GM19463 (cell line): ENCODE measurements at regions not wholly inside any gene's neighbourhood (a gene's known extent, or its start where the extent isn't known, plus 50 kb on each side); places are given as distances from the start of the nearest gene placed in this dataset.
"Not testable (repeated sequence)": the region's sequence is repeated elsewhere in the genome, so short reads cannot be mapped to it uniquely, and the experiment has no call there.

ENCODE experiments used
- ATAC-seq: cut with Tn5 transposase; IDR thresholded peaks from one replicate; pipeline ENCODE4 v1.9.1; 2021; ENCODE audit warnings: mild to moderate bottlenecking, moderate library complexity; ENCODE audit not compliant: unreplicated experiment

GRCh38 chr4:54403700-54404453 is 174.8 kb downstream of the PDGFRA start:
- ATAC-seq, result no peak

- ATAC-seq, result not testable (repeated sequence)
Measured at GRCh38 chr4:54409270-54409817, 180.3 kb downstream of the PDGFRA start.

- ATAC-seq, result no peak
Measured at GRCh38 chr4:54414545-54414944, 185.5 kb downstream of the PDGFRA start.

DNA sequence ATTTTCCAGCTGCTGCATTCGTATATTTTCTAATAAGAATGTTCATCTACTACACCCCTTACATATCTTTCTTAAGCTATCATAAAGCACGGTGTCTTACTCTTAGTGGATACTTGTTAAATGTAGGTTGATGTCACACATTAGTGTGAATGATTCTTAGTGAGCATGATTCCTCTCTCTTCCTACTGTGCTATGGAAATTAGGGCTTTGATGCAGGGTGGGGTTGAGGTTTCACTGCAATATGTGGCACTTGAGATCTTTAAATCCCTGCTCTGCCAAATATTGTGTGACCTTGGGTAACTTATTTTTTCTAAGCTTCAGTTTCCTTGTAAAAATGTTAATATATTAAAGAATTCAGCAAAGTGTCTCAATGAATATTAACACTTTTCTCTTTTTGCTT is 188.4 kb downstream of the PDGFRA start:
- ATAC-seq, result no peak

DNA sequence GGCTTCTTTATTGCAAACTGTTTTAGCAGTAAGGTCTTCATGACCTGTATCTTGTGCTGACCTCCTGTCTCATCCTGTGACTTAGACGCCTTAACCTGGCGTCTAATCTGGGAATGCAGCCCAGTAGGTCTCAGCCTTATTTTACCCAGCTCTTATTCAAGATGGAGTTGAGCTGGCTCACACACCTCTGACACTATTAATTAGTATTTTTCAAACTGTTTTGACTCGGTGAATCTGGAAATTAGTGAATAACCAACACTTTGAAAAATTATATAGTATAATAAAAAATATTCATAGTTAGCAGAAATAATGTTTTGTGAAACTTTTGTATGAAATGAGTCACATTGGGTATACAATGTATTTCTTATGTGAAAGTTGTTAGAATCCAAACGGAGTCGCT is 189.4 kb downstream of the PDGFRA start:
- no peak for ATAC-seq

- ATAC-seq, result no peak
Measured at GRCh38 chr4:54423066-54423465, 194.0 kb downstream of the PDGFRA start.

DNA sequence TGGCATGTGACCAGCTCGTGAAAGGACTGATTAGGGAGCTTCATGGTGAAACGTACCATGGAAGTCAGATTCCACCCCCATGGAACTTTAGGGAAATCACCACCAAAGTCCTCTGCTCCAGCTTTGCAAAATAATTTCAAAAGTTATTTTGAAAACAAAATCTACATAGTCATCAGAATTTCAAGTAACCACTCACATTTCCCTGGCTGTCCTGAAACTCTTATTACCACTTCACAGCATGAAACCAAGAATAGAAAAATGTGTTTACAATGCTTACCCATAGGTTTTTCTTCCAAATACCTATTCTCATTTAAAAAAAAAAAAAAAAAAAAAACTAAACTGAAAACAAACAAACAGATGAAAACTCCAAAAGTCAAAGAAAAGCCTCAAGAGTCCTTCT is 198.7 kb downstream of the PDGFRA start:
- ATAC-seq, result no peak

GRCh38 chr4:54428940-54429339 is 199.8 kb downstream of the PDGFRA start:
- ATAC-seq, result no peak

DNA sequence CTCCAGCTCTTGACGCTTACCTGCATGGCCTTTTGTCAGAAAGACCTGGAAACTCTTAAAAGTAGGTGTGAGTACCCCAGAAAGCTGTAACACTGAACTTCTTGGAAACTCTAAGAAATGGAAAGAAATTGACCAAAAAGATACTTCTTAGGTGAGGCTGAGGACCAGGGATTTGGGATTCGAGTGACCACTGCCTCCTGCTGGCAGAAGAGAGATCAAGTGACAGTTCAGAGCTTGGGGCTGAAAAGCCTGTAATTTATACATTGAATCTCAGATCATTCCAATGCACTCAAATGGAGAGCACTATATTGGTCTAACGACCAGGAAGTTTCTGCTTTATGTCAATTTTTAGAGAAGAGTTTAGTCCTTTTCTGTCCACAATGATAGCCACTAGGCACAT is 204.6 kb downstream of the PDGFRA start:
- ATAC-seq, result no peak

- ATAC-seq, result no peak
Measured at GRCh38 chr4:54439831-54440243, 210.7 kb downstream of the PDGFRA start.

- no peak for ATAC-seq
Measured at GRCh38 chr4:54440394-54441136, 211.5 kb downstream of the PDGFRA start.

DNA sequence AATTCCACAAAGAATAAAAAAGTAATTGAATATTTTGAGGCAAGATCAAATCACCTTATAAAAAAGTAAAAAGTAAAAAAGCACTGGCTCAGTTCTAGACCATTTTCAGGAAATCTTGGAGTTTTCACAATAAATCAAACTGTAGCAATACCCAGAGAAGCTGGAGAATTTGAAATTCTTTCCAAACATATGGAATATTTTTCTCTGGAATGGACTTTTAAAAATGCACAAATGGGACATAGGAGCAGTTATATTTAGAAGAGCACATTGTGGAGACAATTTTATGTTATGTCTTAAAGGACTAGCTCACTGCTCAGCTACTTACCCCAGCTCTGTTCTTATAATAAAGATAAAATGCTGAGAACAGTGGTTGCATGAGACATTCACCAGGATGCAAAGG is 211.9 kb upstream of the KIT start:
- ATAC-seq, result no peak

- ATAC-seq, result no peak
Measured at GRCh38 chr4:54446581-54446980, 211.2 kb upstream of the KIT start.

- ATAC-seq, result no peak
Measured at GRCh38 chr4:54447304-54447703, 210.5 kb upstream of the KIT start.

DNA sequence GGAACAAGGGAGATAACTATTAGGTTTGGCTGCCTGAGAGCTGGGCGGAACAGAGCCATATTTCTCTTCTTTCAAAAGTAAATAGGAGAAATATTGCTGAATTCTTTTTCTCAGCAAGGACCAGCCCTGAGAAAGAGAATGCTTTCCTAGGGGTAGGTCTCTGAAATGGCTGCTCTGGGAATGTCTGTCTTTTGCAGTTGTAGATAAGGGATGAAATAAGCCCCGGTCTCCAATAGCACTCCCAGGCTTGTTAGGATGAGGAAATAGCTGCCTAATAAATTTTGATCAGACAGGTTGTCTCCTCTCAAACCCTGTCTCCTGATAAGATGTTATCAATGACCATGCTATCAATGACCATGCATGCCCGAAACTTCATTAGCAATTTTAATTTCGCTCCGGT is 207.8 kb upstream of the KIT start:
- no peak for ATAC-seq

GRCh38 chr4:54466960-54467359 is 190.8 kb upstream of the KIT start:
- ATAC-seq, result not testable (repeated sequence)

DNA sequence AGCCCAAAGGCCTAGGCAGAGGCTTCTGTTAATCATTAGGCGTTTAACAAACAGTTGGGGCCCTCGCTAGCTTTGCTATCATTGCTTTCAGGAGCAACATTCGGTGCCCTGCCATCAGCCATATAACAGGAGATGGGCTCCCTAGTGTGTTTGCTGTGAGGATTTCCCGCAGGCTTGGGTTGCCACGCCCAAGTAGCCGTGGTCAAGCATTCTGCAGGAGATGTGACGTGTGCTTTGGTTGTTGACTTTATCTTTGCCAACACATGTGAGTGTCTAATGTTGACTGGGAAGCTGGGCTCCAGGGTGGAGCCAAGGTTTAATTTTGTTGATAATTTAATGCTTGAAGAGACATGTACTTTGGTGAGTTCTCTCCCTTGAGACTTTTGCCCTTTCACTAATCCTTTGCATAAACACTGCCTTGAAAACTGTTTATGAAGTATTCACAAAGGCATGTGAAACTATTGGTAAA is 184.6 kb upstream of the KIT start:
- no peak for ATAC-seq

DNA sequence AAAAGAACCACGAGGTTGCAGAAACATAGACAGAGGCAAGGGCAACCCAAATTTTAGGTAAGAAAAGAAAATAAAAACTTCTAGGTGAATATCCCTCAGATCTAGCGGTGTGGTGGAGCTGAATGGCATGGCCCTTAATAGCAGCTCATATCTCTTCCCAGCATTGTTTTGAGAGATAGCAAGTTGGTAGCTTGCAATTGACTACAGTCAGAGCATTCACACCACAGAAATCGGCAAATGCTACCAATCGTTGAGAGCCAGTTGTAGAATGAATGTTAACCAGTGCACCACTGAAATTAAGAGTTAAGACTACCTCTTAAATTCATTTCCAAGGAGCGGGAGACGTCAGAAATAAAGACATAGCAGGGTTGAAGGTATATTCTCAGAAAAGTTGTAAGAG is 184.0 kb upstream of the KIT start:
- ATAC-seq, result no peak

GRCh38 chr4:54475546-54475945 is 182.2 kb upstream of the KIT start:
- no peak for ATAC-seq

DNA sequence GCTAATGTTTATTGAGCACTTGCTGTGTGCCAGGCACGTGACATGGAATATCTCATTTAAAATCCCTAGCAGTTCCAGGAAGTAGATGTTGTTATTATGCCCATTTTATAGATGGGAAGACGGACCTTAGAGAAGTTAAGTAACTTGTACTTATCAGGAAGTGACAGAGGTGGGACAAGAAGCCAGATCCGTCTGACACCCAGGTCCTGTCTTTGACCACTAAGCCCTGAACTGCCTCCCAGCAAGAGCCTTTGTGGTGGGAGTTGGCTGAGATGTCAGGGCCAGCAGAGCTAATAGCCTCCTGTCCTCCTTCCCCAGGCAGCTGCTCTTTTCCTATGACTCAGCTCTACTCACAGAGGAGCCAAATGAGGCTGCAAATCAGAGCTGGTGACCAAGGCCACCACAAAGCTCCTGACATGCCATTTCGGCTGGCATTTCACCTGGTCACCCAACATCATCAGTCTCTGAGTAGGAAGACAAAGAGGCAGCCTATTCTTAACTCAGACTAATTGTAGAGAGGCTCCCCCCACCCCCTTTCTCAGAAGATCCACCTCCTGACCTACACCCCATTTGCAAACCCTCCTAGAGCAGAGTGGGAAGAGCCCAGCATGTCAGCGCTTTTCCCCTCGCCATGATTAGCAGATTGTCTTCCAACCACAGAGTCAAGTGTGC is 175.1 kb upstream of the KIT start:
- no peak for ATAC-seq

DNA sequence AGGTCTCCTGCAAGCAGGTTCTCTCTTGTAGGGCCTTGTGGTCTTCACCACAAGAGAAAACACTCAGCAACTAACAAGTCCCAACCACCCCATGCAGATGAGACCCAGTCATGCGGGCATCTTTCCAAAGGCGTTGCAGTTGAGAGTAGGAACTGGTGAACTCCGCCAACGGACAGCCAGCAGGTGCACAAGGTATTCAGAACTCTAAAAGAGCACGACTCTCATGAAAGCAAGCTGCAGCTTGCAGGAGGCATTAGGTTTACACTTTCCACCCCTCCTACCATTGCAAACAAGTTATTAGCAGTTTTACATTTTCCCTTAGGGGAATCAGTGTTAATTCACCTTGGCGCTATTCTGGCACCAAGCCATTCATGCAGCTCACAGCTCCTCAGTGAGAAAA is 173.4 kb upstream of the KIT start:
- no peak for ATAC-seq

- ATAC-seq, result no peak
Measured at GRCh38 chr4:54487491-54487890, 170.3 kb upstream of the KIT start.
